Fibroblast of villous mesenchyme (primary cell): ENCODE measurements at regions not wholly inside any gene's neighbourhood (a gene's known extent, or its start where the extent isn't known, plus 50 kb on each side); places are given as distances from the start of the nearest gene placed in this dataset.

Experiments used
- DNase-seq: peaks from one replicate; pipeline ENCODE4 v3.0.0-alpha.2; 2010; ENCODE audit warnings: low read depth
- H3K4me3 ChIP-seq: 2 replicates; pipeline ENCODE4 v1.5.1; 2011; ENCODE audit warnings: low read depth, mild to moderate bottlenecking, low read length
- CTCF ChIP-seq: IDR thresholded peaks from 2 replicates; pipeline ENCODE4 v1.5.1; 2012; ENCODE audit warnings: low read depth, mild to moderate bottlenecking, low read length; ENCODE audit not compliant: insufficient read depth

DNA sequence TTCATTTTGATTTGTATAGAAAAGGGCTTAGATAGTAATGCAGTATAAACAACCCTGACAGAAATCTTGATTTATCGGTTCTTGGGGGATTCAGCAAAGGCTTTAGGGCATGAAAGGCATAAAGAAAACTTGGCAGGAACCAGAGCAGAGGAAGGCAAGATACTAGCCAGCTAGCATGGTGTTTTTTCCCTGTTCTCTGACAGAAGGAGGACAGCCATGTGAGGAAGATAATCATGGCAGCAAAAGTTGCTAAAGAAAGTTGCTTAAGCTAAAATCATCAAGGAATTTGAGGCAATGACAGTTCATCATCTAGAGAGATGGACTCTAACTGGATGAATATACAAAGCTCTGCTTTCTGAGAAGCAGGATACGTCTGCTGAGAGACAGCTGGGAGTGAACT lies 294.1 kb downstream of the KCNRG start:
- no peak overlapping the region for H3K4me3 ChIP-seq
- no peak for DNase-seq
- no peak for TF ChIP-seq CTCF

- no peak for DNase-seq
- no peak for TF ChIP-seq CTCF
- no peak overlapping the region for H3K4me3 ChIP-seq
Observed at GRCh38 chr13:50309882-50310594, 294.8 kb downstream of the KCNRG start.

GRCh38 chr13:50310734-50311133 lies 295.5 kb downstream of the KCNRG start:
- H3K4me3 ChIP-seq = no peak overlapping the region
- no peak for TF ChIP-seq CTCF
- DNase-seq = no peak

DNA sequence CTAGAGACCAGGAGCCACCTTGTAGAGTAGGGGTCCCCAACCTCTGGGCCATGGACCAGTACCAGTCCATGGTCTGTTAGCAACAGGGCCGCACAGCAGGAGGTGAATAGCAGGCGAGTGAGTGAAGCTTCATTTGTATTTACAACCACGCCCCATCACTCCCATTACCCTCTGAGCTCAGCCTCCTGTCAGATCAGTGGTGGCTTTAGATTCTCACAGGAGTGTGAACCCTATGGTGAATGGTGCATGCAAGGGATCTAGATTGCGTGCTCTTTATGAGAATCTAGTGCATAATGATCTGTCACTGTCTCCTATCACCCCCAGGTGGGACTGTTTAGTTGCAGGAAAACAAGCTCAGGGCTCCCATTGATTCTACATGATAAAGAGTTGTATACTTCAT lies 303.6 kb downstream of the KCNRG start:
- no peak overlapping the region for H3K4me3 ChIP-seq
- DNase-seq = no peak
- no peak for TF ChIP-seq CTCF

DNA sequence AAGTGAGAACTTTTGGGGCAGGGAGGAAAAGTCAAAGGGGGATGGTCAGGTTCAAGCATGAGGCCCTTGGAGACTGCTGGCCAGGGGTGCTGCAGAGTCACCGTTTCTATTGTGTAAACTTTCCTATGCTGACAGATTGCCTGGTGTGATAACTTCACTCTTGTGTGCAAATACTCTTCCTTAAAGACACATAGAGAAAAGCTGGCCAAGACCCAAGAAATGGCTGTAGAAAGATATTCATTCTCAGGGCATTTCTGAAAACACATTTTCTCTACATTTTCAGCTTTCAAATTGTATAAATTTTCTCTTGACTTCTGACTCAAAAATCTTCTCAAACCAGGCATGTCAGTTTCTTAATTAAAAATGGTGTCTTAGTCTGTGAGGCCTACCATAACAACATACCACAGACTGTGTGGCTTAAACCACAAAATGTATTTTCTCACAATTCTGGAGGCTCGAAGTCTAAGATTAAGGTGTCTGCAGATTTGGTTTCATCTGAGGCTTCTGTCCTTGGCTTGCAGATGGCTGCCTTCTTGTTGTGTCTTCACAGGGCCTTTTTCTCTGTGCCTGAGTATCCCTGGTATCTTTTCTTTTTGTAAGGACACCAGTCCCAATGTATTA lies 304.5 kb downstream of the KCNRG start:
- no peak overlapping the region for H3K4me3 ChIP-seq
- no peak for TF ChIP-seq CTCF
- peak; percentile 61 for DNase-seq

DNA sequence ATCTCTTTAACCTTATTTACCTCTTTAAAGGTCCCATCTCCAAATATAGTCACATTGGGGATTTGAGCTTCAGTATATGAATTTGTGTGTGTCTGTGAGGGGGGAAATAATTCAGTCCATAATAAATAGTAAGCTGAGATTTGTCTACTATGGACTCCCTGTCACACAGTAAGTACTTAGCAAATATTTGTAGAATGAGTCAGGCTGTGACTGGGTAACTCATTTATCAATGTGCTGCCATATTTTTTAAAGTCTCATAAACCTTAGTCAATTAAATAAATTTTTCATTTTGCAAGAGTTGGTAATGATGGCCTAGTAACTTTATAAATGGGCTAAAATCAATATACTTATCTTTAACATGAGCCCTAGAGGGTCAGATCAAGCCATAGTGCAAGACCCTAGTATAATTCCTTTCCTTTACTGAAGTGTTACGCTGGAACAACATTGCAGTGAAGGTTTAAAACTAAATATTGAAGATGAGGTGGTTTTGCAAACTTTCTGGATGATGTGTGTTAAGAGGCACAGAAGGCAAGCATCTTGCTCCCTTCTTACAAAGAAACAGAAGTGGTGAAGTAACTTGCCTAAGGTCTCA lies 305.1 kb downstream of the KCNRG start:
- peak; percentile 53 for DNase-seq
- no peak for TF ChIP-seq CTCF
- H3K4me3 ChIP-seq = no peak overlapping the region
